ENCODE measurements at regions not wholly inside any gene's neighbourhood (a gene's known extent, or its start where the extent isn't known, plus 50 kb on each side); places are given as distances from the start of the nearest gene placed in this dataset.

- no peak for DNase-seq (ENCODE audit: low read depth in 2 of 2)
Observed at GRCh38 chr7:27459731-27460053, 203.0 kb downstream of the HIBADH start.

GRCh38 chr7:27462575-27463270 lies 200.0 kb downstream of the HIBADH start:
- DNase-seq (ENCODE audit: low read depth in 2 of 2): no peak

- no peak for DNase-seq (ENCODE audit: low read depth in 2 of 2)
Observed at GRCh38 chr7:27464970-27465369, 197.7 kb downstream of the HIBADH start.

- DNase-seq (ENCODE audit: low read depth in 2 of 2): no peak
Observed at GRCh38 chr7:27466703-27467102, 196.0 kb downstream of the HIBADH start.

- DNase-seq (ENCODE audit: low read depth in 2 of 2): no peak
Observed at GRCh38 chr7:27472043-27472442, 190.6 kb downstream of the HIBADH start.
